Kidney epithelial cell (primary cell): ENCODE measurements at regions not wholly inside any gene's neighbourhood (a gene's known extent, or its start where the extent isn't known, plus 50 kb on each side); places are given as distances from the start of the nearest gene placed in this dataset.

Source experiments
- DNase-seq: peaks from one replicate; pipeline ENCODE4 v3.0.0-alpha.2; 2010; ENCODE audit warnings: low read depth
- H3K27me3 ChIP-seq: 2 replicates; pipeline ENCODE4 v1.6.0; 2011; ENCODE audit warnings: low read length; ENCODE audit not compliant: control insufficient read depth, insufficient read depth
- H3K36me3 ChIP-seq: 2 replicates; pipeline ENCODE4 v1.5.1; 2011; ENCODE audit warnings: low read length; ENCODE audit not compliant: control insufficient read depth, insufficient read depth
- H3K4me3 ChIP-seq: 2 replicates; pipeline ENCODE4 v1.5.1; 2011; ENCODE audit warnings: low read depth, mild to moderate bottlenecking, control low read depth, low read length
- TF ChIP-seq, protein P1 (sequence below): IDR thresholded peaks from 2 replicates; pipeline ENCODE4 v1.5.1; 2011; ENCODE audit warnings: mild to moderate bottlenecking, moderate library complexity, low read length, control low read depth, inconsistent platforms; ENCODE audit not compliant: insufficient read depth, poor library complexity, severe bottlenecking

GRCh38 chr1:187451238-187451637, 622.5 kb downstream of the PLA2G4A start:
- no peak overlapping the region for H3K4me3 ChIP-seq
- TF ChIP-seq, protein P1, sequence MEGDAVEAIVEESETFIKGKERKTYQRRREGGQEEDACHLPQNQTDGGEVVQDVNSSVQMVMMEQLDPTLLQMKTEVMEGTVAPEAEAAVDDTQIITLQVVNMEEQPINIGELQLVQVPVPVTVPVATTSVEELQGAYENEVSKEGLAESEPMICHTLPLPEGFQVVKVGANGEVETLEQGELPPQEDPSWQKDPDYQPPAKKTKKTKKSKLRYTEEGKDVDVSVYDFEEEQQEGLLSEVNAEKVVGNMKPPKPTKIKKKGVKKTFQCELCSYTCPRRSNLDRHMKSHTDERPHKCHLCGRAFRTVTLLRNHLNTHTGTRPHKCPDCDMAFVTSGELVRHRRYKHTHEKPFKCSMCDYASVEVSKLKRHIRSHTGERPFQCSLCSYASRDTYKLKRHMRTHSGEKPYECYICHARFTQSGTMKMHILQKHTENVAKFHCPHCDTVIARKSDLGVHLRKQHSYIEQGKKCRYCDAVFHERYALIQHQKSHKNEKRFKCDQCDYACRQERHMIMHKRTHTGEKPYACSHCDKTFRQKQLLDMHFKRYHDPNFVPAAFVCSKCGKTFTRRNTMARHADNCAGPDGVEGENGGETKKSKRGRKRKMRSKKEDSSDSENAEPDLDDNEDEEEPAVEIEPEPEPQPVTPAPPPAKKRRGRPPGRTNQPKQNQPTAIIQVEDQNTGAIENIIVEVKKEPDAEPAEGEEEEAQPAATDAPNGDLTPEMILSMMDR, result no peak
- no peak for DNase-seq
- H3K27me3 ChIP-seq, result no peaks in the 10 kb centered on the region
- no peaks in the 10 kb centered on the region for H3K36me3 ChIP-seq

- H3K4me3 ChIP-seq, result no peak overlapping the region
- no peaks in the 10 kb centered on the region for H3K36me3 ChIP-seq
- H3K27me3 ChIP-seq, result no peaks in the 10 kb centered on the region
- TF ChIP-seq, protein P1, result no peak
- no peak for DNase-seq
Measured at GRCh38 chr1:187454010-187454409, 625.3 kb downstream of the PLA2G4A start.

DNA sequence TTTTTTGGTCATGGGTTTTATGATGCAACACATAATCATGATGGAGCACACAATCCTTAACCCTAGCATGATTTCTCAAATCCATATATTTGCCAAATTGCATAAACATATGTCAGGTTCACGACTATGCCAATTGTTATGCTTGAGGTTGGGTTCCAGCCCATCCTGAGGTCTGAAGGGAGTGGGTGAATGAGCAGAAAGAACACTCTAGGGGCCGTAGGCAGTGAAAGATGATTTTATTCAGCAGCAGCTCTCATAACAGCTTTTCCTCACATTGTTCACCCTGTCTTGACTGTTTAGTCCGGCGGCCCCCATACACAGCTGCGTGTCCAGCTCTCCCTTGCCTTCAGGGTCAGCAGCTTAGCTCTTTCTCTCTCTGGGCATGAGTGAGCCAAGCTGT, 627.7 kb downstream of the PLA2G4A start:
- no peaks in the 10 kb centered on the region for H3K36me3 ChIP-seq
- DNase-seq, result no peak
- H3K27me3 ChIP-seq, result no peaks in the 10 kb centered on the region
- H3K4me3 ChIP-seq, result no peak overlapping the region
- TF ChIP-seq, protein P1, result no peak

DNA sequence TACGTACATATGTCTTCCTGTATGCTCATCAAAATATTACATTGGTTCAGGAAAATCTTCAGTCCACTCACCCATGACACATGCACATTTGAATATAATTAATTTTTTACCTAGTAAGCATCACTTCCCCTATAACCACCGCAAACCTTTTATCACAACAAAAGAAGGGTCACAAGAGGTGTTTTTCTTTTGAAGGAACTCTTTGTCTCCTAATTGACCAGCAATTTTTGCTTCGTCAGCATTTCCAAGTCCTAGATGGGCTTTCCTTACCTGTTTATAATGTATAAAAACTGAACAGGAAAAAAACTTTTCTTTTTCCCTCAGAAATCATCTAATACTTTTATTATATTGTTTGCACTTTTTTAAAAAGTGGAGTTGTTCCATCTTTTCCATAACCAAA, 631.3 kb downstream of the PLA2G4A start:
- Histone ChIP-seq H3K4me3 (no peak overlapping the region), H3K27me3 (no peaks in the 10 kb centered on the region), H3K36me3 (no peaks in the 10 kb centered on the region)
- TF ChIP-seq, protein P1, result no peak
- DNase-seq, result no peak

DNA sequence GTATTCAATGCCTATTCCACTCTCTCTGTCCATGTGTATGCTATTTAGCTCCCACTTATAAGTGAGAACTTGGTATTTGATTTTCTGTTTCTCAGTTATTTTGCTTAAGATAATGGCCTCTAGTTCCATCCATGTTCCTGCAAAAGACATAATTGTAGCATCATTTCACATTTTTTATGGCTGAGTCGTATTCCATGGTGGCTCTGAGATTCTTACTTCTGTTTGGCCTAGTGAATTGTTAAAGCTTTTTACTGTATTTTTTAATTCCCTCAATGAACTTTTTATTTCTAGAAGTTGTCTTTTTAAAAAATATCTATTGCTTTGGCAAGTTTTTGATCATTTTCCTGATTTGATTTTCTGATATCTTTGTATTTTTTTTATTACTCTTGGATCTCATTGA, 635.6 kb downstream of the PLA2G4A start:
- Histone ChIP-seq H3K36me3 (no peaks in the 10 kb centered on the region), H3K4me3 (no peak overlapping the region), H3K27me3 (no peaks in the 10 kb centered on the region)
- DNase-seq, result no peak
- TF ChIP-seq, protein P1, result no peak

- no peak overlapping the region for H3K4me3 ChIP-seq
- DNase-seq, result no peak
- H3K36me3 ChIP-seq, result no peaks in the 10 kb centered on the region
- no peaks in the 10 kb centered on the region for H3K27me3 ChIP-seq
- TF ChIP-seq, protein P1, result no peak
Measured at GRCh38 chr1:187465441-187465840, 636.7 kb downstream of the PLA2G4A start.
